IMR-90 (cell line): ENCODE measurements at regions not wholly inside any gene's neighbourhood (a gene's known extent, or its start where the extent isn't known, plus 50 kb on each side); places are given as distances from the start of the nearest gene placed in this dataset.

Source experiments
- ATAC-seq: fragments of 200-7000 bp; cut with Tn5 transposase; 2 replicates; pipeline ENCODE4 v1.9.1; 2020; ENCODE audit warnings: low read depth, mild to moderate bottlenecking, moderate library complexity
- BruUV-seq: library from RNA; stranded (reverse); fragments of 400-500 nt; replicated peaks from 2 replicates; lab custom pipeline; 2021; lab: Mats Ljungman, UMichigan
- CTCF ChIA-PET: fragments of 300-600 bp; formaldehyde crosslinking; extraction: SDS; loops from one replicate; lab custom pipeline; 2021; ENCODE audit warnings: antibody characterized with exemption; lab: Yijun Ruan, JAX
- POLR2A ChIA-PET: fragments of 300-600 bp; sonication (Branson Sonifier 250); formaldehyde crosslinking; loops from one replicate; lab custom pipeline; 2022; ENCODE audit warnings: antibody characterized with exemption; ENCODE audit not compliant: unreplicated experiment; lab: Charles Lee
- DNase-seq: peaks from one replicate; pipeline ENCODE4 v3.0.0; 2013
- H2AFZ ChIP-seq: replicated peaks from 2 replicates; pipeline ENCODE3; 2013; ENCODE audit warnings: low read length, mild to moderate bottlenecking; ENCODE audit not compliant: poor library complexity
- H2AK5ac ChIP-seq: 2 replicates; pipeline ENCODE4 v1.6.1; 2013; ENCODE audit warnings: low read depth, low read length, inconsistent platforms
- H2AK9ac ChIP-seq: replicated peaks from 2 replicates; pipeline ENCODE3; 2013; ENCODE audit warnings: mild to moderate bottlenecking, low read depth, low read length, moderate library complexity; ENCODE audit not compliant: poor library complexity
- H2BK120ac ChIP-seq: 2 replicates; pipeline ENCODE4 v1.6.1; 2013; ENCODE audit warnings: low read depth, low read length, inconsistent platforms
- H2BK15ac ChIP-seq: 3 replicates; pipeline ENCODE4 v1.6.1; 2013; ENCODE audit warnings: low read depth, low read length, inconsistent platforms
- H2BK20ac ChIP-seq: 2 replicates; pipeline ENCODE4 v1.6.1; 2013; ENCODE audit warnings: low read depth, mild to moderate bottlenecking, inconsistent platforms, low read length, moderate library complexity
- H2BK5ac ChIP-seq: 2 replicates; pipeline ENCODE4 v1.6.1; 2013; ENCODE audit warnings: mild to moderate bottlenecking, low read depth, low read length, inconsistent platforms; ENCODE audit not compliant: poor library complexity, severe bottlenecking
- H3K14ac ChIP-seq: replicated peaks from 2 replicates; pipeline ENCODE4 v1.6.1; 2013; ENCODE audit warnings: low read depth, low read length, inconsistent platforms
- H3K18ac ChIP-seq: 2 replicates; pipeline ENCODE4 v1.6.1; 2013; ENCODE audit warnings: low read depth, low read length, control low read depth
- H3K23ac ChIP-seq: 2 replicates; pipeline ENCODE4 v1.6.1; 2013; ENCODE audit warnings: low read depth, low read length, inconsistent platforms
- H3K27ac ChIP-seq: 2 replicates; pipeline ENCODE4 v1.5.1; 2013; ENCODE audit warnings: mild to moderate bottlenecking, control low read depth, low read length; ENCODE audit not compliant: insufficient read depth
- H3K27me3 ChIP-seq: 2 replicates; pipeline ENCODE4 v1.6.1; 2013; ENCODE audit warnings: low read length; ENCODE audit not compliant: control insufficient read depth, insufficient read depth
- H3K36me3 ChIP-seq: 2 replicates; pipeline ENCODE4 v1.6.1; 2013; ENCODE audit warnings: low read length, mixed read lengths; ENCODE audit not compliant: control insufficient read depth, insufficient read depth
- H3K4ac ChIP-seq: 2 replicates; pipeline ENCODE4 v1.6.1; 2013; ENCODE audit warnings: low read depth, low read length, inconsistent platforms
- H3K4me1 ChIP-seq: 2 replicates; pipeline ENCODE4 v1.6.1; 2013; ENCODE audit warnings: low read length, mixed read lengths; ENCODE audit not compliant: control insufficient read depth, insufficient read depth
- H3K4me2 ChIP-seq: 2 replicates; pipeline ENCODE4 v1.6.1; 2013; ENCODE audit warnings: low read depth, mild to moderate bottlenecking, control low read depth, low read length, moderate library complexity
- H3K4me3 ChIP-seq: 2 replicates; pipeline ENCODE4 v1.5.1; 2013; ENCODE audit warnings: low read depth, mild to moderate bottlenecking, control low read depth, low read length, moderate library complexity; ENCODE audit not compliant: insufficient read depth
- H3K56ac ChIP-seq: 2 replicates; pipeline ENCODE4 v1.6.1; 2013; ENCODE audit warnings: low read length, inconsistent platforms; ENCODE audit not compliant: insufficient read depth; ENCODE audit errors: extremely low read depth
- H3K79me1 ChIP-seq, 2 experiments: 2 replicates each; pipeline ENCODE4 v1.6.1; 2013; ENCODE audit warnings: low read length in 2 of 2, inconsistent platforms in 1 of 2, low read depth in 1 of 2
- H3K9ac ChIP-seq: 2 replicates; pipeline ENCODE4 v1.6.1; 2013; ENCODE audit warnings: low read depth, low read length, control low read depth
- H3K9me1 ChIP-seq: 2 replicates; pipeline ENCODE4 v1.6.1; 2013; ENCODE audit warnings: low read length, inconsistent platforms; ENCODE audit not compliant: insufficient read depth
- H3K9me3 ChIP-seq: 2 replicates; pipeline ENCODE4 v1.6.1; 2013; ENCODE audit warnings: low read length; ENCODE audit not compliant: control insufficient read depth, insufficient read depth
- H4K20me1 ChIP-seq: 2 replicates; pipeline ENCODE4 v1.6.1; 2013; ENCODE audit warnings: low read length, inconsistent platforms; ENCODE audit not compliant: insufficient read depth
- H4K5ac ChIP-seq: 2 replicates; pipeline ENCODE4 v1.6.1; 2013; ENCODE audit warnings: mild to moderate bottlenecking, low read depth, low read length, control low read depth
- H4K8ac ChIP-seq, 2 experiments: 2 replicates each; pipeline ENCODE4 v1.6.1; 2013; ENCODE audit warnings: low read depth in 2 of 2, low read length in 2 of 2, control low read depth in 1 of 2, inconsistent platforms in 1 of 2
- H4K91ac ChIP-seq: 2 replicates; pipeline ENCODE4 v1.6.1; 2013; ENCODE audit warnings: low read depth, low read length, inconsistent platforms; ENCODE audit not compliant: insufficient read depth
- BHLHE40 ChIP-seq: fragments of 150-350 bp; IDR thresholded peaks from 2 replicates; pipeline ENCODE4 v1.6.1; 2016; ENCODE audit warnings: mild to moderate bottlenecking, low read depth, low read length
- CEBPB ChIP-seq: IDR thresholded peaks from 2 replicates; pipeline ENCODE4 v1.6.1; 2012; ENCODE audit warnings: low read depth, low read length, improper control_type of control experiment
- CHD1 ChIP-seq: IDR thresholded peaks from 2 replicates; pipeline ENCODE4 v1.6.1; 2012; ENCODE audit warnings: low read depth, low read length, improper control_type of control experiment
- CTCF ChIP-seq: conservative IDR thresholded peaks from 2 replicates; pipeline ENCODE4 v1.5.1; 2012; ENCODE audit warnings: mild to moderate bottlenecking, low read depth, low read length, improper control_type of control experiment
- ELK1 ChIP-seq: fragments of 150-350 bp; IDR thresholded peaks from 2 replicates; pipeline ENCODE4 v1.6.1; 2016; ENCODE audit warnings: low read depth, mild to moderate bottlenecking, low read length, moderate library complexity, borderline replicate concordance
- FOS ChIP-seq: fragments of 150-350 bp; IDR thresholded peaks from 2 replicates; pipeline ENCODE4 v1.6.1; 2016; ENCODE audit warnings: low read depth, low read length
- MAFK ChIP-seq: IDR thresholded peaks from 2 replicates; pipeline ENCODE4 v1.6.1; 2012; ENCODE audit warnings: low read depth, low read length, improper control_type of control experiment
- MAZ ChIP-seq: IDR thresholded peaks from 2 replicates; pipeline ENCODE4 v1.6.1; 2012; ENCODE audit warnings: low read depth, mild to moderate bottlenecking, low read length, improper control_type of control experiment, moderate library complexity, borderline replicate concordance
- MXI1 ChIP-seq: IDR thresholded peaks from 2 replicates; pipeline ENCODE4 v1.6.1; 2012; ENCODE audit warnings: low read depth, mild to moderate bottlenecking, low read length, moderate library complexity, borderline replicate concordance
- NFE2L2 ChIP-seq: fragments of 150-350 bp; IDR thresholded peaks from 2 replicates; pipeline ENCODE4 v1.6.1; 2016; ENCODE audit warnings: low read depth, mild to moderate bottlenecking, low read length
- POLR2A ChIP-seq: IDR thresholded peaks from 2 replicates; pipeline ENCODE4 v1.6.1; 2012; ENCODE audit warnings: mild to moderate bottlenecking, low read depth, low read length
- RAD21 ChIP-seq: IDR thresholded peaks from 2 replicates; pipeline ENCODE4 v1.6.1; 2012; ENCODE audit warnings: low read length, improper control_type of control experiment
- RCOR1 ChIP-seq: IDR thresholded peaks from 2 replicates; pipeline ENCODE4 v1.6.1; 2012; ENCODE audit warnings: mild to moderate bottlenecking, low read length, improper control_type of control experiment; ENCODE audit not compliant: insufficient replicate concordance
- RFX5 ChIP-seq: IDR thresholded peaks from 2 replicates; pipeline ENCODE4 v1.8.0; 2012; ENCODE audit warnings: low read depth, mild to moderate bottlenecking, low read length, moderate library complexity
- SMC3 ChIP-seq: fragments of 150-350 bp; IDR thresholded peaks from 2 replicates; pipeline ENCODE4 v1.6.1; 2016; ENCODE audit warnings: low read depth, mild to moderate bottlenecking, antibody characterized with exemption, low read length, moderate library complexity
- USF2 ChIP-seq: fragments of 150-350 bp; IDR thresholded peaks from 2 replicates; pipeline ENCODE4 v1.6.1; 2017; ENCODE audit warnings: mild to moderate bottlenecking, antibody characterized with exemption, low read length, low read depth
- WGBS, 2 experiments: methylation state at CpG; one replicate each; pipeline versions ENCODE4 v1.1.5 to v1.1.7; 2013; ENCODE audit warnings: missing lambda C conversion rate in 2 of 2; ENCODE audit not compliant: insufficient read length in 1 of 2; ENCODE audit errors: extremely low coverage in 2 of 2; 5-methylcytosine and 5-hydroxymethylcytosine counted together
- dilution Hi-C: fragments of 300-500 bp; cut with HindIII; formaldehyde crosslinking; loops from one replicate; pipeline ENCODE4 v1.14.3; 2018; ENCODE audit warnings: low sequenced_read_pairs; ENCODE audit not compliant: unreplicated experiment
- in situ Hi-C: fragments of 300-500 bp; cut with MboI; formaldehyde crosslinking; loops from 3 replicates; pipeline ENCODE4 v1.14.3; 2019; ENCODE audit warnings: low sequenced_read_pairs, inconsistent platforms, mixed read lengths
- intact Hi-C: fragments of 100-400 bp; cut with micrococcal nuclease; formaldehyde crosslinking; loops from 2 replicates; pipeline ENCODE4 v1.10.0; 2022

- no peak overlapping the region for H4K8ac ChIP-seq
- H2AK9ac ChIP-seq, result no peak overlapping the region
- intact Hi-C loops (no loop called here), in situ Hi-C loops (no loop called here), dilution Hi-C loops (no loop called here)
- no peak overlapping the region for H2AK5ac ChIP-seq
- H3K18ac ChIP-seq, result no peak overlapping the region
- POLR2A ChIA-PET, result no interaction called here
- H3K56ac ChIP-seq, result no peak overlapping the region
- WGBS, 2 experiments, result no CpG with 5 or more reads among the region's 7 CpGs
- H3K14ac ChIP-seq, result no peak overlapping the region
- no peaks in the 10 kb centered on the region for H3K36me3 ChIP-seq
- no peaks in the 10 kb centered on the region for H3K9me1 ChIP-seq
- no TSS peak for BruUV-seq
- no peak overlapping the region for H2BK15ac ChIP-seq
- H3K9ac ChIP-seq, result no peak overlapping the region
- DNase-seq, result no peak
- peaks cover 7% of the 10 kb centered on the region for H3K27me3 ChIP-seq
- ATAC-seq, result no peak
- H2AFZ ChIP-seq, result no peak overlapping the region
- no peaks in the 10 kb centered on the region for H3K4me1 ChIP-seq
- H2BK120ac ChIP-seq, result no peak overlapping the region
- no peak overlapping the region for H3K4ac ChIP-seq
- no peak overlapping the region for H3K27ac ChIP-seq
- no peak overlapping the region for H3K4me2 ChIP-seq
- no peak overlapping the region for H4K5ac ChIP-seq
- no peak overlapping the region for H2BK5ac ChIP-seq
- no peak overlapping the region for H3K23ac ChIP-seq
- no peaks in the 10 kb centered on the region for H3K9me3 ChIP-seq
- no peaks in the 10 kb centered on the region for H4K20me1 ChIP-seq
- no peak overlapping the region for H3K4me3 ChIP-seq
- no peak overlapping the region for H4K91ac ChIP-seq
- TF ChIP-seq MAFK, result no peak
- no peak for TF ChIP-seq MXI1
- TF ChIP-seq SMC3, result no peak
- no peak for TF ChIP-seq CEBPB
- no peak for TF ChIP-seq USF2
- no peak for TF ChIP-seq RCOR1
- no peak for TF ChIP-seq ELK1
- no peak for TF ChIP-seq POLR2A
- TF ChIP-seq MAZ, result no peak
- TF ChIP-seq BHLHE40, result no peak
- no peak for TF ChIP-seq CTCF
- TF ChIP-seq CHD1, result no peak
- TF ChIP-seq NFE2L2, result no peak
- TF ChIP-seq RFX5, result no peak
- no peak for TF ChIP-seq RAD21
- no peak for TF ChIP-seq FOS
- no peaks in the 10 kb centered on the region for H3K79me1 ChIP-seq
- H2BK20ac ChIP-seq, result no peak overlapping the region
- CTCF ChIA-PET, result no interaction called here
Measured at GRCh38 chr12:111150360-111150759, 218.5 kb downstream of the PHETA1 start.
